HUDEP-2 (cell line): ENCODE measurements at regions not wholly inside any gene's neighbourhood (a gene's known extent, or its start where the extent isn't known, plus 50 kb on each side); places are given as distances from the start of the nearest gene placed in this dataset.
A peak's percentile ranks its signal among the peaks of the same experiment; 100 is the strongest.
"Not testable (repeated sequence)": the region's sequence is repeated elsewhere in the genome, so short reads cannot be mapped to it uniquely, and the experiment has no call there.

ENCODE experiments used
- DNase-seq, 76 experiments: peaks; one replicate each; lab custom pipeline; 2025; ENCODE audit not compliant: unreplicated experiment in 76 of 76; lab: John Stamatoyannopoulos, UW

DNA sequence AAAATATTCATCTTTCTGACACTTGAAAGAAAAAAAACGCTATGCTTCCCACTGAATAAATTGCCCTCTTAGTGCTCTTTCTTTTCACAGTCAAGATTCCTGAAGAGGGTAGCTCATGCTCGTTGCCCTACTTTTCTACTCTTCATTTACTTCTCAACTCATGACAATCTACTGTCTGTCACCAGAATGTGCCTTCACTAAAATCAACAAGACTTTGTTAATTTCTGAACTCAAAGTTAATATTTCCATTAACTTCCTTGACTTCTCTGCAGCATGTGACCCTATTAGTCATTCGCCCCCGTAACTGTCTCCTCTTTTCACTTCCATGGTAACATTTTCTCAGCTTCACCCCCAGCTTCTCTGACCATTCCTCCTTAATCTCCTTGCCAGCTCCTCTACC is 98.9 kb upstream of the MAPRE2 start:
- no peak for DNase-seq

- peak in 1 of 76 experiments; percentile 7 for DNase-seq
Measured at GRCh38 chr18:34942975-34943374, 98.2 kb upstream of the MAPRE2 start.

GRCh38 chr18:34943587-34943986 is 97.6 kb upstream of the MAPRE2 start:
- no peak for DNase-seq

GRCh38 chr18:34947711-34948125 is 93.5 kb upstream of the MAPRE2 start:
- no peak for DNase-seq

GRCh38 chr18:34951625-34952379 is 89.4 kb upstream of the MAPRE2 start:
- DNase-seq, result no peak

DNA sequence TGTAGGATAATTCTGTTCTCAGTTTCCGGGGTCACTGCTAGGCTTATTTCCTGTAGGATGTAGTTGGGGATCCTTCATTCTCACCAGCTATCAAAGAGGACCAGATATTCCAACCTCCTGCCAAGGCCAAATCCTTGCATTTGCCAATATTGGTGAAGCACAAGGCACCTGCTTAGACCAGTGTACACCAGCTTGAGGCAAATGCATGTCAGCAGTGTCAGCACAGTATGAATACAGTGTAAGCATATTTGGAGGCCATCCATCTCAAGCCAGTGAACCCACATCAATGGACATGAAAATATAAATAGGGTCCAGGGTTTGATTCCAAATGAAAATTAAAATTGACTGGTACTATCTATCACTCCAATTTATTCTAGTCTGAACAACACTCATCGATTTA is 88.0 kb upstream of the MAPRE2 start:
- no peak for DNase-seq

- not testable (repeated sequence) for DNase-seq
Measured at GRCh38 chr18:34955494-34955893, 85.7 kb upstream of the MAPRE2 start.

DNA sequence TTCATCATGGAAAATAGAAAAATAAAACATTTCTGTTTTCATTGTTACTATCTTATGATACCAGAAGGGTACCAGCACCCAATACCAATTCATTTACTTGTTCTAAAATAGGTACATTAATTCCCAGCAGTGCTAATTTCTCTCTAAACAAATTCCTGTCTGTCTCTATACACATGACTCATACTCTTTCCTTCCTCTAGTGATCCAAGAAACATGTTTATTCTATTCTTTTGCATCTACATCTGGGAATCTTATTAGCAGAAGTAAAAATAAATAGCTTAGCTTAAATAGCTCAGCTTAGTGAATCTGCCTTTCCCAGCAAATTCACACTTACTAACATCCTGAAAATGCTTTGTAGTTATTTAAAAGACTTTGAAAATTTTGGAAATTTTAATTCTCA is 84.5 kb upstream of the MAPRE2 start:
- DNase-seq, result no peak

- no peak for DNase-seq
Measured at GRCh38 chr18:34957119-34957863, 83.9 kb upstream of the MAPRE2 start.

DNA sequence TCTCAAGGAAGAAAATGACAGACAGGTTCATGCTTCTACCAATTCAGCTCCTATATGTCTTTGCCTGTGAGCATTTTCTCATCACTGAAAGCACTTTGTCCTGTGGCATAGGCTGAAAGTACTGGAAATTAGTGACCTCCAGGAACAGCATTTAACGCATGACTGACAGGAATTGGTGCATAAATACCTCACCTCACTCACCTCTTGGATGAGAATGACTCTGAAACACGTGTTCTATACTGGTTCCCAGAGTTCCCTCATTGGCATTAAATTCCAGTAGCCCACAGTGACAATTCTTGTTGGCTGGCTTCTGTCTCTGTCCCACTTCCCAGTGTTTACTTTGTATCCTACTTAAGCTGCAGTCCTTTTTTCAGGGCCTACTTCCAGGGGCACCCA is 83.4 kb upstream of the MAPRE2 start:
- no peak for DNase-seq

- DNase-seq, result no peak
Measured at GRCh38 chr18:34959211-34959829, 81.9 kb upstream of the MAPRE2 start.

GRCh38 chr18:34959989-34960388 is 81.2 kb upstream of the MAPRE2 start:
- no peak for DNase-seq

GRCh38 chr18:34965108-34965507 is 76.1 kb upstream of the MAPRE2 start:
- no peak for DNase-seq

GRCh38 chr18:34965566-34965965 is 75.6 kb upstream of the MAPRE2 start:
- DNase-seq, result no peak

- no peak for DNase-seq
Measured at GRCh38 chr18:34970106-34970505, 71.1 kb upstream of the MAPRE2 start.

- DNase-seq, result no peak
Measured at GRCh38 chr18:34971313-34971712, 69.9 kb upstream of the MAPRE2 start.

DNA sequence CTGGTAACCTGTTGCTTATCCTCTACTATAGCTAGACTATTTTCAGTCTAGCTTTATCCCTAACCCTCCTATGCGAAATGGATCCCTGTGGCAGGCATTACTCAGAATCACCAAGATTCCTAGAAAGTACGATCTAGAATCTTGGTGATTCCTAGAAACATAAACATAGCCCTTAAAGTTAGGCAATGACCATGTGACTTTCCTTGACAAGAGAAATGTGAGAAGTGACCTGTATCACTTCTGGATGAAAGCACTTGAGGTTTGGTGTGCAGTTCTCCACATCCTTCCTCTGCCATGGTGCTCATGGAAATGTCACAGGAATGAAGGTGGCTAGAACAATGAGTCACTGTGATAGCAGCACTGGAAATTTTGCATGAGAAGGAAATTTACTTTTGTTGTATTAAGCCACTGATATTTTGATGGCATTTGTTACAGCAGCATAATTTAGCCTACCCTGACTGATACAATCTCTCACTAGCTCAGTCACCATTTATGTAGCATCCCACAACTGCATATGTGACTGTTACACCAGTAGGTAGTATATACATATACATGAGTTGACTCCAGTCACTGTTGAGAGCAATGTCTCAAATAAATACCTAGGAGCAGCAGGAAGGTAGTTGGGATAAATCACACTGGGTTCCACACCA is 68.3 kb upstream of the MAPRE2 start:
- DNase-seq, result no peak

DNA sequence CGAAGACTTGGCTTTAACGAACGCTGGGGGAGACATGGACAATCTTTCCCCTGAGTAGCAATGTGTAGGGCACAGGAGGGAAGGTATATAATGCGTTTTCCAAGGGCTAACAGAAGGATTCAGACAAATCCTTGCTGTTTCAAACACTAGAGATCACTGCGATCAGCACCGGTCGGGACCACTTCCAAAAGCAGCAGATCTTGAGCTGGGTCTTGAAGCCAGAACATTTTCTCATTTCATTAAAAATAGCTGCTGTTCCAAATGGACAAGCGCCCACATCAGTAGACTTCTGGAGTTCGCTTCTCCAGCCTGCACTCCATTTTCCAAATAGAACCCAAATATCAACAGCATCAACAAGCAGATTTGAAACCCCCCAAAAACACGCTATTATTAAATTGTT is 65.1 kb upstream of the MAPRE2 start:
- DNase-seq, result no peak

- DNase-seq, result peak in 1 of 76 experiments; percentile 25
Measured at GRCh38 chr18:34976534-34976898, 64.7 kb upstream of the MAPRE2 start.

GRCh38 chr18:34976899-34977837 is 64.0 kb upstream of the MAPRE2 start:
- peak in 59 of 76 experiments; percentile 1 to 75 (median 38) for DNase-seq
